ENCODE measurements at regions not wholly inside any gene's neighbourhood (a gene's known extent, or its start where the extent isn't known, plus 50 kb on each side); places are given as distances from the start of the nearest gene placed in this dataset.

DNA sequence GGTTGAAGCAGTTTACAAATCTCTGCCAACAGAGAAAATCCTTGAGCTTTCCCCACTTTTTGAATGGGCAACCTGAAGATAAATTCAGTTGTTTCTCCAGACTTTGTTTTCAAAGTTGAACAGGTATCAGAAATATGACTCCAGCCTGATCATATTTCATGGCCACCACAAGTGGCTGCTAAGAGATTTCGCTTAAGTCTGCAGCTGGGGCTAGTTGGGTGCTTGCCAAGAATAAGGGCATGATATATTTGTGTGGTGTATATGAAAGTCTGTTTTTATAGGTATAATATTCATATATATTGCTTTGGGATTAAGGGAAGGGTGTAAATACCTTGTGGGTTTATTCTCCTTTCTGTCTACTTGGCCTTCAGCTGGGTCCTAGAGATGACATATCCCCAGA, 168.4 kb upstream of the GDNF start:
- no peaks in the 10 kb centered on the region for H3K36me3 Mint-ChIP-seq (ENCODE audit: low read depth, unreplicated experiment)
- DNase-seq (ENCODE audit: low read depth), result no peak
- no peaks in the 10 kb centered on the region for H3K4me1 ChIP-seq (ENCODE audit: insufficient read depth, low read length)
- no peak overlapping the region for H3K4me3 ChIP-seq (ENCODE audit: insufficient read depth, low read depth, low read length)
- H3K79me2 ChIP-seq (ENCODE audit: insufficient read depth, low read length), result no peaks in the 10 kb centered on the region
- no peak overlapping the region for H2AFZ ChIP-seq (ENCODE audit: low read depth, low read length)
- TF ChIP-seq, protein P1, sequence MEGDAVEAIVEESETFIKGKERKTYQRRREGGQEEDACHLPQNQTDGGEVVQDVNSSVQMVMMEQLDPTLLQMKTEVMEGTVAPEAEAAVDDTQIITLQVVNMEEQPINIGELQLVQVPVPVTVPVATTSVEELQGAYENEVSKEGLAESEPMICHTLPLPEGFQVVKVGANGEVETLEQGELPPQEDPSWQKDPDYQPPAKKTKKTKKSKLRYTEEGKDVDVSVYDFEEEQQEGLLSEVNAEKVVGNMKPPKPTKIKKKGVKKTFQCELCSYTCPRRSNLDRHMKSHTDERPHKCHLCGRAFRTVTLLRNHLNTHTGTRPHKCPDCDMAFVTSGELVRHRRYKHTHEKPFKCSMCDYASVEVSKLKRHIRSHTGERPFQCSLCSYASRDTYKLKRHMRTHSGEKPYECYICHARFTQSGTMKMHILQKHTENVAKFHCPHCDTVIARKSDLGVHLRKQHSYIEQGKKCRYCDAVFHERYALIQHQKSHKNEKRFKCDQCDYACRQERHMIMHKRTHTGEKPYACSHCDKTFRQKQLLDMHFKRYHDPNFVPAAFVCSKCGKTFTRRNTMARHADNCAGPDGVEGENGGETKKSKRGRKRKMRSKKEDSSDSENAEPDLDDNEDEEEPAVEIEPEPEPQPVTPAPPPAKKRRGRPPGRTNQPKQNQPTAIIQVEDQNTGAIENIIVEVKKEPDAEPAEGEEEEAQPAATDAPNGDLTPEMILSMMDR (IDR thresholded peaks at IDR 0.05; ENCODE audit: insufficient read depth, low read depth, low read length), result no peak
- no peak for TF ChIP-seq EZH2 (IDR thresholded peaks at IDR 0.05; ENCODE audit: insufficient read depth, low read length)
- FAIRE-seq, result no peak
- no peak overlapping the region for H3K27ac Mint-ChIP-seq (ENCODE audit: unreplicated experiment)
- H3K9me3 ChIP-seq (ENCODE audit: insufficient read depth, low read depth, low read length), result no peaks in the 10 kb centered on the region
- H3K4me1 Mint-ChIP-seq (ENCODE audit: low read depth, unreplicated experiment), result no peaks in the 10 kb centered on the region
- peaks cover 8% of the 10 kb centered on the region for H3K9me3 Mint-ChIP-seq (ENCODE audit: unreplicated experiment)
- peaks cover 11% of the 10 kb centered on the region for H3K27me3 Mint-ChIP-seq (ENCODE audit: low read depth, unreplicated experiment)
- H4K20me1 ChIP-seq (ENCODE audit: insufficient read depth, low read length), result no peaks in the 10 kb centered on the region
- H3K9ac ChIP-seq (ENCODE audit: low read length), result no peak overlapping the region
- no peaks in the 10 kb centered on the region for H3K36me3 ChIP-seq (ENCODE audit: insufficient read depth, low read length)
- no peak overlapping the region for H3K27ac ChIP-seq (ENCODE audit: low read depth, low read length)
- H3K27me3 ChIP-seq (ENCODE audit: insufficient read depth, low read length), result peaks cover 7% of the 10 kb centered on the region
- no peak overlapping the region for H3K4me3 Mint-ChIP-seq (ENCODE audit: unreplicated experiment)
- no peak overlapping the region for H3K4me2 ChIP-seq (ENCODE audit: low read length)

DNA sequence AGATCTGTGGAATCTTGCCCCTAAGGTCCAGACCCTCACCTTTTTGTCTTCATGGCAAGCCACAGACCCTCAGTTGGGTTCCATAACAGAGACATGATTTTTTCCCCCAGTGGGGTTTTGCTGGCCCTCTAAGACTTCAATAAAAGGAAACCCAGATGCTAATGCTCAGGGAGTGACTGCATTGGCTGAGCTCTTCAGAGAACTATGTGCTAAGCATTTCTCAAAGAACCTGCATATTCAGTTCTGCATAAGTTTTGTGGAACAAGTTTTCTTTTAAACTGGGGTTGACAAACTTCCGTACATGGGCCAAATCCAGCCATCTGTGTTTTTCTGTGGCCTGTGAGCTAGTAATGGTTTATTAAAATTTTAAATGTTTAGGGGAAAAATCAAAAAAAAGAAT, 159.8 kb upstream of the GDNF start:
- no peak overlapping the region for H3K4me3 Mint-ChIP-seq (ENCODE audit: unreplicated experiment)
- H4K20me1 ChIP-seq (ENCODE audit: insufficient read depth, low read length), result no peaks in the 10 kb centered on the region
- no peaks in the 10 kb centered on the region for H3K27me3 ChIP-seq (ENCODE audit: insufficient read depth, low read length)
- peaks cover 9% of the 10 kb centered on the region for H3K9me3 Mint-ChIP-seq (ENCODE audit: unreplicated experiment)
- no peak overlapping the region for H3K9ac ChIP-seq (ENCODE audit: low read length)
- H3K27ac Mint-ChIP-seq (ENCODE audit: unreplicated experiment), result no peak overlapping the region
- H3K4me1 Mint-ChIP-seq (ENCODE audit: low read depth, unreplicated experiment), result no peaks in the 10 kb centered on the region
- H3K27ac ChIP-seq (ENCODE audit: low read depth, low read length), result no peak overlapping the region
- FAIRE-seq (no peak), DNase-seq (ENCODE audit: low read depth) (no peak)
- H3K4me3 ChIP-seq (ENCODE audit: insufficient read depth, low read depth, low read length), result no peak overlapping the region
- H3K4me2 ChIP-seq (ENCODE audit: low read length), result no peak overlapping the region
- H3K9me3 ChIP-seq (ENCODE audit: insufficient read depth, low read depth, low read length), result no peaks in the 10 kb centered on the region
- TF ChIP-seq, protein P1 (IDR thresholded peaks at IDR 0.05; ENCODE audit: insufficient read depth, low read depth, low read length), result no peak
- no peak for TF ChIP-seq EZH2 (IDR thresholded peaks at IDR 0.05; ENCODE audit: insufficient read depth, low read length)
- no peaks in the 10 kb centered on the region for H3K36me3 ChIP-seq (ENCODE audit: insufficient read depth, low read length)
- H3K4me1 ChIP-seq (ENCODE audit: insufficient read depth, low read length), result no peaks in the 10 kb centered on the region
- H3K27me3 Mint-ChIP-seq (ENCODE audit: low read depth, unreplicated experiment), result peaks cover 13% of the 10 kb centered on the region
- H3K36me3 Mint-ChIP-seq (ENCODE audit: low read depth, unreplicated experiment), result no peaks in the 10 kb centered on the region
- no peaks in the 10 kb centered on the region for H3K79me2 ChIP-seq (ENCODE audit: insufficient read depth, low read length)
- no peak overlapping the region for H2AFZ ChIP-seq (ENCODE audit: low read depth, low read length)

DNA sequence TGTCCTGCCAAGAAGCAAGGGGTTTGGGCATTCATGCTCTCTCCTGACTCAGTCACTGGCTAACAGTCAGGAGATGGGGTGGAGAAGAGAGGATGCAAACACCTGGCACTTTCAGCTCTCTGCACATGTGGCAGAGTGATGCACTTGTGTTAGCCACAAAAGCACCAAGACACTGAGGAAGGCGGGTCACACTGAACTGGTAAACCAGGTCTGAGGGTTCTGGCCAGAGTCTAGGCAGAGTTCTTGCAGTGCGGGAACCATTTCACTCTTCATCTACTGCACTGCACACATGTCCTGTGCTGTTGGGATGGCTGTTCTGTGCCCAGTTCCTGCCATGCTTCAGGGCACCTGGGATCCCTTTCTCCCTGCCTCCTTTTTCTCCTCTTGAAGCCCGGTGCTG, 157.1 kb upstream of the GDNF start:
- no peak overlapping the region for H3K9ac ChIP-seq (ENCODE audit: low read length)
- H3K9me3 ChIP-seq (ENCODE audit: insufficient read depth, low read depth, low read length), result no peaks in the 10 kb centered on the region
- H4K20me1 ChIP-seq (ENCODE audit: insufficient read depth, low read length), result no peaks in the 10 kb centered on the region
- Mint-ChIP-seq H3K4me3 (ENCODE audit: unreplicated experiment) (no peak overlapping the region), H3K27ac (ENCODE audit: unreplicated experiment) (no peak overlapping the region), H3K36me3 (ENCODE audit: low read depth, unreplicated experiment) (no peaks in the 10 kb centered on the region), H3K27me3 (ENCODE audit: low read depth, unreplicated experiment) (peaks cover 10% of the 10 kb centered on the region), H3K9me3 (ENCODE audit: unreplicated experiment) (peaks cover 9% of the 10 kb centered on the region), H3K4me1 (ENCODE audit: low read depth, unreplicated experiment) (no peaks in the 10 kb centered on the region)
- DNase-seq (ENCODE audit: low read depth) (no peak), FAIRE-seq (no peak)
- H3K27ac ChIP-seq (ENCODE audit: low read depth, low read length), result no peak overlapping the region
- no peak overlapping the region for H3K4me3 ChIP-seq (ENCODE audit: insufficient read depth, low read depth, low read length)
- H3K4me2 ChIP-seq (ENCODE audit: low read length), result no peak overlapping the region
- no peaks in the 10 kb centered on the region for H3K36me3 ChIP-seq (ENCODE audit: insufficient read depth, low read length)
- H3K4me1 ChIP-seq (ENCODE audit: insufficient read depth, low read length), result no peaks in the 10 kb centered on the region
- H3K79me2 ChIP-seq (ENCODE audit: insufficient read depth, low read length), result no peaks in the 10 kb centered on the region
- H3K27me3 ChIP-seq (ENCODE audit: insufficient read depth, low read length), result no peaks in the 10 kb centered on the region
- no peak for TF ChIP-seq EZH2 (IDR thresholded peaks at IDR 0.05; ENCODE audit: insufficient read depth, low read length)
- TF ChIP-seq, protein P1 (IDR thresholded peaks at IDR 0.05; ENCODE audit: insufficient read depth, low read depth, low read length), result no peak
- H2AFZ ChIP-seq (ENCODE audit: low read depth, low read length), result no peak overlapping the region
